Cardiac septum (tissue), 1 donor: ENCODE measurements at regions not wholly inside any gene's neighbourhood (a gene's known extent, or its start where the extent isn't known, plus 50 kb on each side); places are given as distances from the start of the nearest gene placed in this dataset.

ENCODE experiments used
- DNase-seq: peaks from one replicate; pipeline ENCODE4 v3.0.0-alpha.2; 2020; ENCODE audit warnings: low spot score
- intact Hi-C: fragments of 100-400 bp; cut with DNase I; formaldehyde crosslinking; loops from one replicate; pipeline ENCODE4 v1.14.0; 2022
- donor health status: DM: no; HTN: no; CAD: no.

DNA sequence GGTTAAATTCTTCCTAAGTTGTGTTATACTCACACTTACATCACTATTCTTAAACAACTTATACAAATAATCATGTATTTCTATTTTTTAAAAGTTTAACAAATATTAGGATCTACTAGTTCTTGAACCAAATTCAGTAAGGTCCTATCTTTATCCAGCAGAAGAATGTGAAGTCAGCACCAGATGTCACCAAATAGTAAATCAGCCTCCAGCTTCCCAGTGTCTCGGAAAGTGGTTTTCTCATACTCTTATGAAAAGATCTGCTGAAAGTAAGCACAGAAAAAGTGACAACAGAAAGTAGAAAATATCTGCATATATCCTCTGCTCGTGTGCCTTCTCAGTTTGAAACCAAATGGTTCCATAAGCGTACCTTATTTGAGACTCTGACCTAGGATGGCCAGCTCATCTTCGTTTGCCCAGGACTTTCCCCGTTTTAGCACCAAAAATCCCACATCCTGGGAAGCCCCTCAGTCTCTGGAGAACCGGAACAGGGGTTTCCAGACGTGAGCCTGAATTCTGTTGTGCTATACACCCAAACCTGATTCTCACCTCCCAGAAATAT, 98.0 kb upstream of the DCLK2 start:
- intact Hi-C loops: no loop called here
- DNase-seq: no peak

DNA sequence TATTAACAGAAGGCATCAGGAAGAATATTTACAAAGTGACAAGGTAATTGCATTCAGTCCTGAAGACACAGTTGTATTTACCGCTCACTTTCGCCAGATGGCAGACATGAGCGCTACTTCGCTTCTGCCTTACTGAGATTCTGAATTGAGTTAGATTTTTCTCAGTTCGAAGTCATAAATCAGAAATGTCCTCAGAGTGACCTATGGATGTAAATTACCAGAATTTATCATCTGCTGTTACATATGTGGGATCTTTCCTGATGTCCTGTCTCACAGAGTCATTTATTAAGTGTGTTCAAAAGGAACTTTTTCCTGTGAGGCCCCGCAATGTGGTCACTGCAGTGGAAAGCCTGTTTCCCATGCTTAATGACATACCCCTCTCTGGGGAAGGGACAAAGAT, 97.3 kb upstream of the DCLK2 start:
- intact Hi-C loops: no loop called here
- DNase-seq: no peak

DNA sequence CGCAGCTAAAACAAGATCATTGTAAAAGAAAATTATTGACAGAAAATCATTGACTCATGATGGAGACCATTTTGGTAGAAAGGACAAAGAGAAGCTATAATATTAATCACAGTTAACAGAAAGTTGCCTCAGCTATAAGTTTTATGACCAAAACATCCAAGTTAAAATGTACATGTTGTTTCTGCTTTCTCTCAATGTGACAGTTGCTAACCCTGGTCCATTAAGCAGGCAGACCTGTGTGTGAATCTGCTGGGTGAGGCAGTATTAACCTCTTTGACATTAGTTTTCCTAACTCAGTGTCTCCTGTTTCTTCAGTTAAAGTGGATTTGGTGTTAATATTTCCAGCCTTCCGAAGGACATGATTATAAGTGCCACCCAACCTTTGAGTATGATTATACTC, 94.8 kb upstream of the DCLK2 start:
- DNase-seq: no peak
- intact Hi-C loops: no loop called here

DNA sequence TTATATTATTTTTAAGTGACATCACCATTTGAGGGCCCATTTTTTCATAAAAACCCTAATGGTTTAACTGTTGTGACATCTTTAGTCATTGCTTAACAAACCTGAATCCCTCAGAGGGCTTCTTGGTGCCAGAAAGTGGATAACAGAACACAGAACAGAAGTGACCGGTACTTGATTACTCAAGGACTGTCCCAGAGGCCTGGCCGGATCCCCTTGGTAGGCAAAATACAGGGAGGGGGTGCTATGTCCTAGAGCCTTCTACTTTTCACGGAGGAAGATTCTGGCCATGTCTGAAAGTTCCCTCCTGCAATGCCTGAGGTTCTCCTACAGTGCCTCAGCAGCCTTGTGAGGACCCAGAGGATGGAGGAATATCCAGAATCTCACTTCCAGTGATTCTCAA, 94.3 kb upstream of the DCLK2 start:
- DNase-seq: no peak
- intact Hi-C loops: no loop called here

DNA sequence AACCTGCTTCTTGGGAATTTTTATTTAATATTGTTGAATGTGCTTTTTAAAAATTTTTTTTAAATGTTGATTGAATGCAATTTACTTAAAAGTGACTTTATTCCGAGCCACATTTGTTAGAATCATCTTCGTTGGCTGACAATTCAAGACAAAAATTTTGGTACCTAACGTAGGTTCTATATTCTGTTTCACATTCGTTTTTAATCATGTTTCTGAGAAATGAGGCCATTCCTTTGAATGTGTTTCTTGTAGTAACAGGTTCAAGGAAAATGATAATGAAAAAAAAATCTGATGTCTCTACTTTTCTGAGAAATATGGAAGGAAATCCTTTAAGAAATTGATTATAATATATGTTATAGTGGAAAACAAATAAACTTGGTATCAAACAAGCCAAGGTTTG, 92.3 kb upstream of the DCLK2 start:
- intact Hi-C loops: no loop called here
- DNase-seq: no peak

DNA sequence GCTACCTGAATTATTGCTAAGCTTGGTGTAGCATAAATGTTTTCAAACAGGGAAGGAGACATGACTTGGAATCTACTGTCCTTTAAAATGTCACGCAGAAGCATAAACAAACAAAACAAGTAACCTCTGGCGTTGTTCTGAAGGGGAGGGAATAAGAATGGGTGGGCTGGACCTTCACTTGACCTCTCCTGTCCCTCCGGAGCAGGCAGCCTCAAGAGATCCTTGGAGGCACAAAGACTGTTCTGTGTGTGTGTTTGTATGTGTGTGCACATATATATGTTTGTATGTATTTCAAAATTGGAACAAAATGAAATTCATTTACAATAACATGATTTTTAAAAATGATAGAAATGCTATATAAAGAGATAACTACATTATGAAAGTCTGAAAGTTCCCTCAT, 91.3 kb upstream of the DCLK2 start:
- intact Hi-C loops: no loop called here
- DNase-seq: no peak

DNA sequence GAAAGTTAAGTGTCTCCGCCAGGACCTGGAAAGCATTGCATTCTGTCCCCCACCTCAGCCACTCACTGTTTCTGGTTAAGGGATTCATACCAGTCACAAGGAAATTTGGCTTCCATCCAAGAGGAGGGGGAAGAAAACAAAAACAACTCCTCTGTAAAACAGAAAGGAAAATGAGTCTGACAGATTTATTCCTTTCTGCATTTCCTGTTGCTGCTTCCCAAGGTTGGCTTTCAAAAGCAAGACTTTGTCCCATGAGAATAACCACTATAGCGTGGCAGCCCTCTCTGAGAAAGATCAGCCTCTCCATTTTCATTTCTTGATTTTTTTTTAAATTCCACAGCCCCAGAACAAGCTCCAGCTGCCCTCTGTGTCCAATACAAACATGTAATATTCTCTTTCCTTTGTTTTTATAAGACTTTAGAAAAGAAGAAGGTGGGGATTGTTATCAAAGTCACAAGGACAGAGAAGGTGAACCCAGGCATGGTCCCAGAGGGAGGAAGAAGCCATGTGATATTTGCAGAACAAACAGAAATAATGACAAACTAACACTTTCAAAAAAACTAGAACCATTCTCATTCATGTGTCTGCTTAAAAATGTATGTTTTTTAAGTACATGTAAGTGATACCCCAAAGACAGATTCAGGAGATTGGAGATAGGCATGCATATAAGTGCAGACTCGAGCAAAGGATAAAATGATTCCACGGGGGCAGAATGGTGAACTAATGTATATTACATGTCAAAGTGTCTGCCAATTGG, 90.7 kb upstream of the DCLK2 start:
- no peak for DNase-seq
- intact Hi-C loops: no loop called here

DNA sequence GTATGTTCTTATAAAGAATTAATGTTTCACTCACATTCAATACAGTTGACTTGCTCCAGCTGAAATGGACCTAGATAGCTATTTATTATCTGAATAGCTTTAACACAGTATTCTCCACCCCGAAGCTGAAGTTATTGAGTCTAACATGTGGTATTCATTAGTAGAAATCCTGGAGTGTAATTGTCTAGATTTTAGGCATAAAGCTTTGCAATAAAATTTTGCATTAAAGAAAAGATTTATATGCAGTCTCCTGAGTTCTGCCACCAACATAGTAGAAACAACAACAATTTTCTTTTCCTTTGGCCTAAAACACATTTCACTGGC, 90.2 kb upstream of the DCLK2 start:
- DNase-seq: no peak
- intact Hi-C loops: no loop called here

DNA sequence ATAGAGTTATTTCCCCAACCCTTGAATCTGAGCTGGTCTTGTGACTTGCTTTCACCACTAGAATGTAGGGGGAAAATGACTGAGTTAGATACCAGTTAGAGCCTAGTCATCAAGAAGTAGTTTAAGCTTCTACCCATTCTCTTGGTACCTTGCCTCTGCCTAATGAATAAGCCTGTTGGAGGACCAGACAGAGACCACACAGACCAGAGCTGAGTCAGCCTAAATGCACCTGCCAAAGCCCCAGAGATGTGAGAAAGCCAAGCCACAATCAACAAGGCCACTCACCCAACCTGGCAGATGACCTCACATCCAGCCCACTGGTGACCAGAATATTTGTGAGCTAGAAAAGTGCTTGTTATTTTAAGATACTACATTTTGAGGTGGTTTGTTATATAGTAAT, 85.2 kb upstream of the DCLK2 start:
- no peak for DNase-seq
- intact Hi-C loops: no loop called here

DNA sequence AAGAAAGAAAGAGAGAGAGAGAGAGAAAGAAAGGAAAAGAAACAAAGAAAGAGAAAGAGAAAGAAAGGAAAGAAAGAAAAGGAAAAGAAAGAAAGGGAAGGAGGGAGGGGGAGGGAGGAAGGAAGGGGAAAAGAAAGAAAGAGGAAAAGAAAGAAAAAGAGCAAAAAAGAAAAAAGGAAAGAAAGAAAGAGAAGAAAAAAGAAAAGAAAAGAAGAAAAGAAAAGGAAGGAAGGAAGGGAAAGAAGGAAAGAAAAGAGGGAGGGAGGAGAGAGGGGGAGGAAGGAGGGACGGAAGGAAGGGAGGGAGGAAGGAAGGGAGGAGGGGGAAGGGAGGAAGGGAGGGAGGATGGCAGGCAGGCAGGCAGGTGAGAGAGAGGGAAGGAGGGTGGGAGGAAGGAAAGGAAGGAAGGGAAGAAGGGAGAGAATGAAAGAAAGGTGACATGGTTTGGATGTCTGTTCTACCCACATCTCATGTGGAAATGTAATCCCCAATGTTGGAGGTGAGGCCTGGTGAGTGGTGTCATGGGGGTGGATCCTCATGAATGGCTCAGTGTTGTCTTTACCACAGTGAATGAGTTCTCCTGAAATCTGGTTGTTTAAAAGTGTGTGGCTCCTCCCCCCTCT, 83.0 kb upstream of the DCLK2 start:
- intact Hi-C loops: no loop called here
- no peak for DNase-seq

DNA sequence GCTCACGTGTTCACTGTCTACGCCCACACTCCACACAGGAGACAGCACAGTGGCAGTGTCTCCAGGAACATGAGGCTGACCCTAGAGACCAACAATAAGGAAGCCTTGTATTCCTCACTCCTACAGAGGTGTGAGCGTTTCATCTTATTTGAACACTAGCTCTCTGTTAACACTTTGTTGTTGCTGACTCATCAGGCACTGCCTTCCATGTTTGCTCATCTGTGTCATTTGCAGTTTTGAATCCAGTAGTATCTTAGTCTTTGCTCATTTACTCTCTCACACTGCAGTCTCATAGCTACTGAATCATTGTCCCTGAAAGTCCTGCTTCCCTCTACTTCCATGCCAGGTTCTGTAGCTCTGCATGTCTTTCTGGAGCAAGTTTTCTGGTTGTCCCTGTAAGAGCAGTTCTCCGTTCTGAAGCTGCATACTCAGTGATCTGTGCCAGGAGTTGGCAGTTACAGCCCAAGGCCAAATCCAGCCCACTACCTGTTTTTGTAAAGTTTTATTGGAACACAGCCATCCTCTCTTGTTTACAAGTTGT, 80.3 kb upstream of the DCLK2 start:
- no peak for DNase-seq
- intact Hi-C loops: loop anchor here (2.0 kb wide), 1 partner anchor 243 kb away; no protein-coding TSS in a partner anchor

DNA sequence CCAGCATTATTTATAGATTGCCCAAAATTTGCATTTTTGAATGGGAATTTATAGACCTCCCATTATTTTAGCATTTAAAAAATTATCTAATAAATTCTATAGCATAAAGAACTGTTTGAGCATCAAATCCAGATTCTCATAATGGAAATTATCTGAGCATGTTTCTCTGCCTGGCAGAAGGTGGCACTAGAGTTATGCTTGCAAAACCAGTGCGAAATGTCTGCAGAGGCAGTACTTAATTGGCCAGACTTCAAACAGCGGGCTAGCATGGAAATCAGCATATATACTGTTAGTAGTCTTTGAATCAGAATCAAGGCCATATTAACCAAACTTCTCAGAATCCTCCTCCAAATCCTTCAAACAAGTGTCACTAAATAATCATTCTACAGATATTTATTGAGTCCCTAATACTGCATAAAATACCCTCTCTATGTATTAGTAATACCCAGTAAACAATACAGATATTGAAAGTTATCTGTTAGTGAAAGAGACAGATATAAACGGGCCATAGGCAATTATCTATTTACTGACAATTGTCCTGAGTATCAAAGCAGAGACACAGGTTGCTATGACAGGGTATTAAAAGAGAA, 78.7 kb upstream of the DCLK2 start:
- intact Hi-C loops: loop anchor here (2.0 to 10.0 kb wide), 2 partner anchors 241 to 865 kb away; no protein-coding TSS in a partner anchor
- no peak for DNase-seq

DNA sequence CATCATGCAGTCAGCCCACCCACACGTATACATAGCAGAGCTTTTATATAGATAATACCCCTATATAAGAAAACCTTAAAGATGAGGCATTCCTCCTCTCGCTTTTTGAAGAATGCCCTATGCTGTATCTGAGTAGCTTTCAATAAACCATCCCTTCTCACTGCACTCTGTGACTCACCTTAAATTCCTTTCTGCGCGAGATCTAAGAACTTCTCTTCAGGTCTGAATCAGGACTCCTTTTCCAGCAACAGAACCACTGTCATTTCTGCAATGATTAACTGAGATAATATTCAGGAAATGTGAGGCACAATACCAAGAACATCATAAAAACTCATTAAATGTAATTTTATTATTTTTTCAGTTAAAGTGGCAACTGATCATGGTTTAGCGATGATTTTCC, 76.4 kb upstream of the DCLK2 start:
- intact Hi-C loops: loop anchor here (10.0 kb wide), 1 partner anchor 863 kb away; no protein-coding TSS in a partner anchor
- no peak for DNase-seq

DNA sequence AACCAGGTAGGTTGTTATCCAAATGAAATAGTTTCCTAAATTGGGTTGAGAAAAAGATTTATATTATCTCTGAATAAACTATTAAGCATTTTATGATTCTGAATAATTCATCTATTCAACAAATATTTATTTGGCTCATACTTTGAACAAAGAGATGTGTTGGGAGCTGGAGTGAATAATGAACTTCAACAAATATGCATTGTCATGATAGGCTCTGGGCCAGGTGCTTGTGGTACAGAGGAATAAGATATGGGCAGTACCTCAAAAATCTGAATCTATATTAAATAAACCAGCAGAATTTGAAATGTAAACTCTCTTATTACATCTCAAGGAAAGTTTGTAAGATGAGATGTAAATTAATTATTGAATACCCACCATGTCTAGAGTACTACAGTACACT, 75.7 kb upstream of the DCLK2 start:
- no peak for DNase-seq
- intact Hi-C loops: loop anchor here (10.0 kb wide), 1 partner anchor 862 kb away; no protein-coding TSS in a partner anchor

DNA sequence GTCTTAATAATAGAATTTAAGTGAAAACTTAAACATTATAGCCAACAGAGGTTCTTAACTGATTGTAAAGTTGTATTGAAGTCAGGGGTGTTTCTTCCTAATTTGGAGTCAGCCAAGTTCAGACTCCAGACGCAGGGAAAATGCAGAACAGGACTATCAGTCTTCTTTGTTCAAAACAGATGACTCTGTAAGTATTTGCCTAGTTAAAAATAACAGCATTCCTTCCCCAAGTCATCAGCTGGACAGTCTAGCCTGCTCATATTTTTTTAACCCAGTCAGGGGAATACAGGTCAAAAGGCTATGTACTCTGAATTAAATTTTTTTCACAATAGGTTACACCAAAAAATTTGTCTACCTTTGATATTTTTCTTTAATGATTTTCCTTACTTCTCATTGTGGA, 73.8 kb upstream of the DCLK2 start:
- intact Hi-C loops: loop anchor here (10.0 kb wide), 1 partner anchor 860 kb away; no protein-coding TSS in a partner anchor
- no peak for DNase-seq

DNA sequence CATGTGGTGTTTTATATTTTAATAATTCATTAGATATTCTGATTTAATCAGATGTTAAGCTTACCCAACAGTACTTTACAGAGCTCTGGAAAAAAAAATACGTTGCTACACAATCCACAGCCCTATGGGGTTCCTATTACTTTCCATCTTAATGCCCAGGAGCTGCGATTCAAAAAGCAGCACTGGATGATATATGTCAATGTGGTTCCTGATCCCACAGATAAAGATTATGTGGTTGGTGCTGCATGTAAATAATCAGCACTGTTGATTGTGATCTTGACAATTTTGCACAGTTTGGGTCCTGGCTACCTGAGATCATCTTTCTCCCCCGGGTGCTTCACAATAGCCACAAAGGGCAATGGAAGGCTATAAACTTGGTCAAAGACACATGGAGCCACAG, 72.7 kb upstream of the DCLK2 start:
- intact Hi-C loops: loop anchor here (5.0 to 10.0 kb wide), 2 partner anchors 72 to 859 kb away; partner anchors contain the start of gene DCLK2

DNA sequence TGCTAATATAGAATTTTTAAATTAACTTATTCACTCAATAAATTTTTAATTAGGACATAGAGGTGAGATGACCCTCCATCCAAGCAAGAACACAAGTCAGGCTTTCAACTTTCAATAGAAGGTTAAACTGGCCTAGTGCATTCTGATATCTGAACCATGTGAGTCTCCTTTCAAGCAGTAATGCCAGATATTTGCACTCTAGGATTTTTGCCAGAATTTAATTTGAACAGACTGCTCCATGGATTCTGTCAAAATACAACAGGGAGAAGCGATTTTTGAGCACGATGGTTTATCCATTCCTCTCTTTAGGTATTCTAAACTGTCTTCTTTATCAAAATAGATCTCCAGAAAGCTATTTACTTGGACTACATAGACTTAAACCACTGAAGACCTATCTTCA, 72.0 kb upstream of the DCLK2 start:
- intact Hi-C loops: loop anchor here (5.0 to 10.0 kb wide), 2 partner anchors 71 to 859 kb away; partner anchors contain the start of gene DCLK2
- no peak for DNase-seq

More for the DNA sequence above, 72.7 kb upstream of the DCLK2 start:
- no peak for DNase-seq

DNA sequence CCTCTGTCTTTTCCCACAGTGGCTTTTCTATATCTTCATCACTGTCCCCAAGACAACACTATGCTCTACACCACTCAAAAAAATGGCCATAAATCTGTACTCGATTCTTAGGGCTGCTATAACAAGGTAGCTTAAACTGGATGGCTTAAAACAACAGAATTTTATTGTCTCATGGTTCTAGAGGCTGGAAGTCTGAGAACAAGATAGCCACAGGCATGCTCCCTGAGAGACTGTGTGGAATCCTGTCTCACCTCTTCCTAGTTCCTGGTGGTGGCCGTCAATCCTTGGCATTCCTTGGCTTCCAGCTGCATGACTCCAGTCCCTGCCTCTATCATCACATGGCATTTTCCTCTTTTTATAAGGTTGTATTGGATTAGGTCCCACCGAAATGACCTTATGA, 70.7 kb upstream of the DCLK2 start:
- DNase-seq: no peak
- intact Hi-C loops: loop anchor here (5.0 to 10.0 kb wide), 2 partner anchors 70 to 857 kb away; partner anchors contain the start of gene DCLK2

DNA sequence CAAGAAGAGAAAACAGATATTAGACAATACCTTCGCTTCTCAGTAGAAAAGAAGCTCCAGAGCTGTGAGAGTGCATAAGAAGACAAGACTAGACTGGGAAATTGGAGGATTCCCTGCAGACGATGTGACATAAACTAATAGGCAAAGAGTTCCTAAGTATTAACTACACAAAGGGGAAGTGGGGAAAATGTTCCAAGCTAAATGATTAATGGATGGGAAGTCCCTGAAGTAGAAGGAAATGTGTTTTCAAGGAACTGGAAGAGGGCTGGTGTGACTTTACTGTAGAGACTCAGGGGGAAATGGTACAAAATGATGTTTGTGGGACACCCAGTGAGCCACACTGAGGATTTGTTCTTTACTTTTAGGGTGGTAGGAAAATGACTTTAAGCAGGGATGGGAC, 69.7 kb upstream of the DCLK2 start:
- intact Hi-C loops: loop anchor here (5.0 to 10.0 kb wide), 2 partner anchors 69 to 856 kb away; partner anchors contain the start of gene DCLK2
- no peak for DNase-seq

DNA sequence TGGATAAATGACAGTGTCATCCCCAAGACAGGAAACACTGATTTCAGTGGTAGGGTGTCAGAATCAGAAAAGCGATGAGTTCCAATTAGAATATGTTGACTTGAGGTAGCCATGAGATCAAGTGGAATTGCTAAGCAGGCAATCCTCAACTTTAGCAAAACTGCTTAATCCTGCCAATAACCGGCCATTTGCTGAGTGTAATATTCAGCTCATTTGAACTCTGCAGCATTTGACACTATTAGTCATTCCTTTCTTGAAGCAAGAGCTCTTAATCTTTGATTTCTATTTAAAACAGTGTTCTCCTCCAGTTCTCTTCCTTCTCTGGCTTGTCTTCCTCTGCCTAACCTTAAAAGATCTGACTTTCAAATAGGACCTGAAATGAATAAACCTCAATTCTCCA, 68.7 kb upstream of the DCLK2 start:
- intact Hi-C loops: loop anchor here (5.0 to 10.0 kb wide), 2 partner anchors 68 to 855 kb away; partner anchors contain the start of gene DCLK2
- no peak for DNase-seq
